ENCODE measurements at regions not wholly inside any gene's neighbourhood (a gene's known extent, or its start where the extent isn't known, plus 50 kb on each side); places are given as distances from the start of the nearest gene placed in this dataset.

GRCh38 chr16:49130397-49130796 lies 151.2 kb downstream of the CBLN1 start:
- H3K4me3 ChIP-seq (ENCODE audit: low read length in 2 of 2): no peak overlapping the region
- no peaks in the 10 kb centered on the region for H3K36me3 ChIP-seq (ENCODE audit: control insufficient read depth in 2 of 2, insufficient read depth in 2 of 2, low read length in 2 of 2)
- no peaks in the 10 kb centered on the region for H3K4me1 ChIP-seq (ENCODE audit: control insufficient read depth in 2 of 2, insufficient read depth in 2 of 2, low read length in 2 of 2)
- H3K27me3 ChIP-seq (ENCODE audit: control insufficient read depth in 2 of 2, insufficient read depth in 2 of 2, low read length in 2 of 2): no peaks in the 10 kb centered on the region
- no peak overlapping the region for H3K9ac ChIP-seq (ENCODE audit: low read depth in 1 of 2, low read length in 2 of 2)
- no peak overlapping the region for H3K27ac ChIP-seq (ENCODE audit: low read depth in 2 of 2, low read length in 2 of 2)
- H3K9me3 ChIP-seq (ENCODE audit: control insufficient read depth in 2 of 2, low read length in 2 of 2): no peaks in the 10 kb centered on the region

GRCh38 chr16:49129935-49130334 lies 151.7 kb downstream of the CBLN1 start:
- H3K27me3 ChIP-seq (ENCODE audit: control insufficient read depth in 2 of 2, insufficient read depth in 2 of 2, low read length in 2 of 2): no peaks in the 10 kb centered on the region
- no peaks in the 10 kb centered on the region for H3K36me3 ChIP-seq (ENCODE audit: control insufficient read depth in 2 of 2, insufficient read depth in 2 of 2, low read length in 2 of 2)
- H3K4me1 ChIP-seq (ENCODE audit: control insufficient read depth in 2 of 2, insufficient read depth in 2 of 2, low read length in 2 of 2): no peaks in the 10 kb centered on the region
- no peak overlapping the region for H3K9ac ChIP-seq (ENCODE audit: low read depth in 1 of 2, low read length in 2 of 2)
- no peak overlapping the region for H3K27ac ChIP-seq (ENCODE audit: low read depth in 2 of 2, low read length in 2 of 2)
- H3K9me3 ChIP-seq (ENCODE audit: control insufficient read depth in 2 of 2, low read length in 2 of 2): no peaks in the 10 kb centered on the region
- H3K4me3 ChIP-seq (ENCODE audit: low read length in 2 of 2): no peak overlapping the region

- no peaks in the 10 kb centered on the region for H3K36me3 ChIP-seq (ENCODE audit: control insufficient read depth in 2 of 2, insufficient read depth in 2 of 2, low read length in 2 of 2)
- no peak overlapping the region for H3K4me3 ChIP-seq (ENCODE audit: low read length in 2 of 2)
- H3K4me1 ChIP-seq (ENCODE audit: control insufficient read depth in 2 of 2, insufficient read depth in 2 of 2, low read length in 2 of 2): no peaks in the 10 kb centered on the region
- H3K9ac ChIP-seq (ENCODE audit: low read depth in 1 of 2, low read length in 2 of 2): no peak overlapping the region
- no peak overlapping the region for H3K27ac ChIP-seq (ENCODE audit: low read depth in 2 of 2, low read length in 2 of 2)
- no peaks in the 10 kb centered on the region for H3K9me3 ChIP-seq (ENCODE audit: control insufficient read depth in 2 of 2, low read length in 2 of 2)
- H3K27me3 ChIP-seq (ENCODE audit: control insufficient read depth in 2 of 2, insufficient read depth in 2 of 2, low read length in 2 of 2): no peaks in the 10 kb centered on the region
Measured at GRCh38 chr16:49128740-49129139, 152.9 kb downstream of the CBLN1 start.

GRCh38 chr16:49127103-49127502 lies 154.5 kb downstream of the CBLN1 start:
- H3K4me3 ChIP-seq (ENCODE audit: low read length in 2 of 2): no peak overlapping the region
- H3K27ac ChIP-seq (ENCODE audit: low read depth in 2 of 2, low read length in 2 of 2): no peak overlapping the region
- no peak overlapping the region for H3K9ac ChIP-seq (ENCODE audit: low read depth in 1 of 2, low read length in 2 of 2)
- no peaks in the 10 kb centered on the region for H3K36me3 ChIP-seq (ENCODE audit: control insufficient read depth in 2 of 2, insufficient read depth in 2 of 2, low read length in 2 of 2)
- no peaks in the 10 kb centered on the region for H3K4me1 ChIP-seq (ENCODE audit: control insufficient read depth in 2 of 2, insufficient read depth in 2 of 2, low read length in 2 of 2)
- no peaks in the 10 kb centered on the region for H3K9me3 ChIP-seq (ENCODE audit: control insufficient read depth in 2 of 2, low read length in 2 of 2)
- no peaks in the 10 kb centered on the region for H3K27me3 ChIP-seq (ENCODE audit: control insufficient read depth in 2 of 2, insufficient read depth in 2 of 2, low read length in 2 of 2)

- Histone ChIP-seq H3K36me3 (ENCODE audit: control insufficient read depth in 2 of 2, insufficient read depth in 2 of 2, low read length in 2 of 2) (no peaks in the 10 kb centered on the region), H3K27me3 (ENCODE audit: control insufficient read depth in 2 of 2, insufficient read depth in 2 of 2, low read length in 2 of 2) (no peaks in the 10 kb centered on the region), H3K4me1 (ENCODE audit: control insufficient read depth in 2 of 2, insufficient read depth in 2 of 2, low read length in 2 of 2) (no peaks in the 10 kb centered on the region), H3K9ac (ENCODE audit: low read depth in 1 of 2, low read length in 2 of 2) (no peak overlapping the region), H3K4me3 (ENCODE audit: low read length in 2 of 2) (no peak overlapping the region), H3K9me3 (ENCODE audit: control insufficient read depth in 2 of 2, low read length in 2 of 2) (no peaks in the 10 kb centered on the region), H3K27ac (ENCODE audit: low read depth in 2 of 2, low read length in 2 of 2) (no peak overlapping the region)
Measured at GRCh38 chr16:49121636-49122035, 160.0 kb downstream of the CBLN1 start.

GRCh38 chr16:49120631-49121030 lies 161.0 kb downstream of the CBLN1 start:
- no peaks in the 10 kb centered on the region for H3K4me1 ChIP-seq (ENCODE audit: control insufficient read depth in 2 of 2, insufficient read depth in 2 of 2, low read length in 2 of 2)
- no peaks in the 10 kb centered on the region for H3K27me3 ChIP-seq (ENCODE audit: control insufficient read depth in 2 of 2, insufficient read depth in 2 of 2, low read length in 2 of 2)
- no peak overlapping the region for H3K4me3 ChIP-seq (ENCODE audit: low read length in 2 of 2)

GRCh38 chr16:49116873-49117272 lies 164.8 kb downstream of the CBLN1 start:
- no peak overlapping the region for H3K9ac ChIP-seq (ENCODE audit: low read depth in 1 of 2, low read length in 2 of 2)
- no peak overlapping the region for H3K27ac ChIP-seq (ENCODE audit: low read depth in 2 of 2, low read length in 2 of 2)
- no peaks in the 10 kb centered on the region for H3K9me3 ChIP-seq (ENCODE audit: control insufficient read depth in 2 of 2, low read length in 2 of 2)
- H3K4me3 ChIP-seq (ENCODE audit: low read length in 2 of 2): no peak overlapping the region
- H3K4me1 ChIP-seq (ENCODE audit: control insufficient read depth in 2 of 2, insufficient read depth in 2 of 2, low read length in 2 of 2): no peaks in the 10 kb centered on the region
- H3K27me3 ChIP-seq (ENCODE audit: control insufficient read depth in 2 of 2, insufficient read depth in 2 of 2, low read length in 2 of 2): no peaks in the 10 kb centered on the region
- H3K36me3 ChIP-seq (ENCODE audit: control insufficient read depth in 2 of 2, insufficient read depth in 2 of 2, low read length in 2 of 2): no peaks in the 10 kb centered on the region

More at GRCh38 chr16:49120631-49121030, 161.0 kb downstream of the CBLN1 start:
- H3K9ac ChIP-seq (ENCODE audit: low read depth in 1 of 2, low read length in 2 of 2): no peak overlapping the region
- H3K27ac ChIP-seq (ENCODE audit: low read depth in 2 of 2, low read length in 2 of 2): no peak overlapping the region
- H3K36me3 ChIP-seq (ENCODE audit: control insufficient read depth in 2 of 2, insufficient read depth in 2 of 2, low read length in 2 of 2): no peaks in the 10 kb centered on the region
- H3K9me3 ChIP-seq (ENCODE audit: control insufficient read depth in 2 of 2, low read length in 2 of 2): no peaks in the 10 kb centered on the region

GRCh38 chr16:49115956-49116355 lies 165.7 kb downstream of the CBLN1 start:
- peaks cover 0 to under 1% of the 10 kb centered on the region in 2 donors for H3K27me3 ChIP-seq (ENCODE audit: control insufficient read depth in 2 of 2, insufficient read depth in 2 of 2, low read length in 2 of 2)
- no peaks in the 10 kb centered on the region for H3K9me3 ChIP-seq (ENCODE audit: control insufficient read depth in 2 of 2, low read length in 2 of 2)
- no peaks in the 10 kb centered on the region for H3K4me1 ChIP-seq (ENCODE audit: control insufficient read depth in 2 of 2, insufficient read depth in 2 of 2, low read length in 2 of 2)
- no peak overlapping the region for H3K4me3 ChIP-seq (ENCODE audit: low read length in 2 of 2)
- no peak overlapping the region for H3K27ac ChIP-seq (ENCODE audit: low read depth in 2 of 2, low read length in 2 of 2)
- no peaks in the 10 kb centered on the region for H3K36me3 ChIP-seq (ENCODE audit: control insufficient read depth in 2 of 2, insufficient read depth in 2 of 2, low read length in 2 of 2)
- H3K9ac ChIP-seq (ENCODE audit: low read depth in 1 of 2, low read length in 2 of 2): no peak overlapping the region

GRCh38 chr16:49112754-49113153 lies 168.9 kb downstream of the CBLN1 start:
- Histone ChIP-seq H3K36me3 (ENCODE audit: control insufficient read depth in 2 of 2, insufficient read depth in 2 of 2, low read length in 2 of 2) (no peaks in the 10 kb centered on the region), H3K9me3 (ENCODE audit: control insufficient read depth in 2 of 2, low read length in 2 of 2) (no peaks in the 10 kb centered on the region), H3K4me3 (ENCODE audit: low read length in 2 of 2) (no peak overlapping the region), H3K27me3 (ENCODE audit: control insufficient read depth in 2 of 2, insufficient read depth in 2 of 2, low read length in 2 of 2) (peaks cover 0 to 2% of the 10 kb centered on the region in 2 donors), H3K9ac (ENCODE audit: low read depth in 1 of 2, low read length in 2 of 2) (no peak overlapping the region), H3K4me1 (ENCODE audit: control insufficient read depth in 2 of 2, insufficient read depth in 2 of 2, low read length in 2 of 2) (no peaks in the 10 kb centered on the region), H3K27ac (ENCODE audit: low read depth in 2 of 2, low read length in 2 of 2) (no peak overlapping the region)

GRCh38 chr16:49111351-49111750 lies 170.3 kb downstream of the CBLN1 start:
- no peak overlapping the region for H3K4me3 ChIP-seq (ENCODE audit: low read length in 2 of 2)
- no peaks in the 10 kb centered on the region for H3K36me3 ChIP-seq (ENCODE audit: control insufficient read depth in 2 of 2, insufficient read depth in 2 of 2, low read length in 2 of 2)
- peaks cover 0 to 2% of the 10 kb centered on the region in 2 donors for H3K27me3 ChIP-seq (ENCODE audit: control insufficient read depth in 2 of 2, insufficient read depth in 2 of 2, low read length in 2 of 2)
- no peak overlapping the region for H3K27ac ChIP-seq (ENCODE audit: low read depth in 2 of 2, low read length in 2 of 2)
- no peaks in the 10 kb centered on the region for H3K4me1 ChIP-seq (ENCODE audit: control insufficient read depth in 2 of 2, insufficient read depth in 2 of 2, low read length in 2 of 2)
- no peaks in the 10 kb centered on the region for H3K9me3 ChIP-seq (ENCODE audit: control insufficient read depth in 2 of 2, low read length in 2 of 2)
- H3K9ac ChIP-seq (ENCODE audit: low read depth in 1 of 2, low read length in 2 of 2): no peak overlapping the region

GRCh38 chr16:49108611-49109010 lies 173.0 kb downstream of the CBLN1 start:
- Histone ChIP-seq H3K4me1 (ENCODE audit: control insufficient read depth in 2 of 2, insufficient read depth in 2 of 2, low read length in 2 of 2) (no peaks in the 10 kb centered on the region), H3K4me3 (ENCODE audit: low read length in 2 of 2) (no peak overlapping the region), H3K36me3 (ENCODE audit: control insufficient read depth in 2 of 2, insufficient read depth in 2 of 2, low read length in 2 of 2) (no peaks in the 10 kb centered on the region), H3K9me3 (ENCODE audit: control insufficient read depth in 2 of 2, low read length in 2 of 2) (no peaks in the 10 kb centered on the region), H3K27ac (ENCODE audit: low read depth in 2 of 2, low read length in 2 of 2) (no peak overlapping the region), H3K27me3 (ENCODE audit: control insufficient read depth in 2 of 2, insufficient read depth in 2 of 2, low read length in 2 of 2) (peaks cover 0 to 2% of the 10 kb centered on the region in 2 donors), H3K9ac (ENCODE audit: low read depth in 1 of 2, low read length in 2 of 2) (no peak overlapping the region)
